Stimulated activated naive CD4-positive, alpha-beta T cell (primary cell): ENCODE measurements at regions not wholly inside any gene's neighbourhood (a gene's known extent, or its start where the extent isn't known, plus 50 kb on each side); places are given as distances from the start of the nearest gene placed in this dataset.
"Not testable (repeated sequence)": the region's sequence is repeated elsewhere in the genome, so short reads cannot be mapped to it uniquely, and the experiment has no call there.

Experiments
- DNase-seq, 6 experiments: peaks; one replicate each; lab custom pipeline; 2025; lab: John Stamatoyannopoulos, UW

- no peak for DNase-seq
Measured at GRCh38 chr6:140537834-140538705, 1163.6 kb upstream of the CITED2 start.

- DNase-seq = no peak
Measured at GRCh38 chr6:140537211-140537610, 1162.8 kb upstream of the CITED2 start.

- DNase-seq = no peak
Measured at GRCh38 chr6:140535511-140535910, 1161.1 kb upstream of the CITED2 start.

GRCh38 chr6:140533526-140533925 lies 1159.1 kb upstream of the CITED2 start:
- no peak for DNase-seq

DNA sequence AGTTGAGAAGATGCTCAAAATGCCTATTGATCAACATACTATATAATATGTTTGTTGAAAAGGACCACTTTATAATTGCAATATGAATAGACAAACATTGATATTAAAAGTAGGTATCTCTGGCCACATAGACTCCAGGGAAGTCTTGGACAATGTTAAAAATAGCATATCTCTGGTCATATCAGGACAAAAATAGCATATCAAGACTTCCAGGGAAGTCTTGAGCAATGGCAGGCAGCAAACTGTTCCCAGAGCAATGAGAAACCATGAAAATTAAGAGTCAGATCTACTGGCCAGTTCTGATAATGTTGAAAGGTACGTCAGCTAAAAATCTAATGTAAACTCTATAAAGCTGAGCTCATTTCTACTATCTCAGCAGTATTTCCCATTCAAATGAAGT lies 1130.3 kb upstream of the CITED2 start:
- DNase-seq = no peak

- no peak for DNase-seq
Measured at GRCh38 chr6:140500849-140501248, 1126.4 kb upstream of the CITED2 start.

DNA sequence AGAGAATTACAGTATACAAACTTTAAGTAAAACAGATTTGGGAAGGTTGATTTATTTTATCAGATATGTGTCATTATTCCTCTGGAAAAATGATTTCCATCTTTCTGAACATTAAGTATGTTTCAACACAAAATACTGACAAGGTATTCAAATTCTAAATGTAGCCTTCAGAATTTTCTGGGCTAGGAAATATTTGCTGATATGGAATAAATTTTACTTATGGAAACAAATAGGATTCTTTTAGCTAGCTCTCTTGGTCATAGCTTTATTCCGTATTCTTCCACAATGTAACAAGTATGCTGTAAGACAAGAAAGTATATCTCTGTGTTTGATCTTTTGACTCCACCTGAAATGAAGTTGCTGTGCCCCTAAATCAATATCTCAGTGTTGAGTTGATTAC lies 1125.2 kb upstream of the CITED2 start:
- no peak for DNase-seq

DNA sequence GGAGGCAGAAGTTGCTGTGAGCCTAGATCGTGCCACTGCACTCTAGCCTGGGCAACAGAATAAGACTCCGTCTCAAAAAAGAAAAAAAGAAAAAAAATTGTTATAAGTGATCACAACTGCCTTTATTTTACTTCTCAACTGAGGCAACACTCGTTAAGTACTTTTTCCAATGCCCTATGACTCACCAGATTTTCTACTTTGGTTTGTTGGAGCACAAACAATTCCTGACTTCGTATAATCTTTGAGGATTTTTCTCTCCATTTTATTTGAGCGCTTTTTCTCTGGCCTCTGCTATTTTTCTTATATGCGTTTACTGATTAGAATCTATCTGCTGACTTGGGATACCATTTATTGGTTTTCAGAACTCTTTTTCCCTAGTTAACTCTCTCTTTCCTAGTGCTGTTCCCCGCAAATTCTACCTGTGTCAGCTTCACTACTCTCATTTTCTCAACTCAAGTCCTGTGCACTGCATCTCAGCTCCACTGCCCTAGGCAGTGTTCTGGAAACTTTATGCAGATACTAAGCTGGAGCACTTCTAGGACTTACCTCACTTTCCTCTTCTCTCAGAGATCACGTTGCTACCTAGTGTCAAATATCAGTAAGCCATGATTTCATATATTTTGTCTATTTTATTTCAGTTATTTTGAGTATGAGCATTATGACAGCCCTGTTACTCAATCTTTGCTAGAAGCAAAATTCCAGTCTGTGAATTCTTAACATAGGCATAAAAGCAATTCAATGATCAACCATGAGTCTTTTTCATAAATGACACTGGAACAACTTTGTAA lies 1120.1 kb upstream of the CITED2 start:
- DNase-seq = no peak

DNA sequence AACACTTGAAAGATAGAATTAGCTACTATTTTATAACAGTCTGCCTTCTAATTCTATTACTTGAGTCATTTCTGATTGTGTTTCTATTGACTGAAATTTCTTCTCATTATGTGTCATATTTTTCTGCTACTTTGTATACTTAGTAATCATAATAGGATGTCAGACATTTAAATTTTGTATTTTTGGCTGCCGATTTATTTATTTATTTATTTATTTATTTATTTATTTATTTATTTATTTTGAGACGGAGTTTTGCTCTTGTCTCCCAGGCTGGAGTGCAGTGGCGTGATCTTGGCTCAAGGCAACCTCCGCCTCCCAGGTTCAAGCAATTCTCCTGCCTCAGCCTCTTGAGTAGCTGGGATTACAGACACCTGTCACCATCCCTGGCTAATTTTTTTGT lies 1119.0 kb upstream of the CITED2 start:
- not testable (repeated sequence) for DNase-seq

- DNase-seq = no peak
Measured at GRCh38 chr6:140490081-140490480, 1115.6 kb upstream of the CITED2 start.

GRCh38 chr6:140487586-140487985 lies 1113.1 kb upstream of the CITED2 start:
- no peak for DNase-seq

- DNase-seq = no peak
Measured at GRCh38 chr6:140486450-140487361, 1112.3 kb upstream of the CITED2 start.

GRCh38 chr6:140485740-140486449 lies 1111.4 kb upstream of the CITED2 start:
- DNase-seq = no peak

- no peak for DNase-seq
Measured at GRCh38 chr6:140480852-140481251, 1106.4 kb upstream of the CITED2 start.

- peak in 1 of 6 experiments; percentile 1 for DNase-seq
Measured at GRCh38 chr6:140478631-140479030, 1104.2 kb upstream of the CITED2 start.

- no peak for DNase-seq
Measured at GRCh38 chr6:140475086-140475485, 1100.6 kb upstream of the CITED2 start.

DNA sequence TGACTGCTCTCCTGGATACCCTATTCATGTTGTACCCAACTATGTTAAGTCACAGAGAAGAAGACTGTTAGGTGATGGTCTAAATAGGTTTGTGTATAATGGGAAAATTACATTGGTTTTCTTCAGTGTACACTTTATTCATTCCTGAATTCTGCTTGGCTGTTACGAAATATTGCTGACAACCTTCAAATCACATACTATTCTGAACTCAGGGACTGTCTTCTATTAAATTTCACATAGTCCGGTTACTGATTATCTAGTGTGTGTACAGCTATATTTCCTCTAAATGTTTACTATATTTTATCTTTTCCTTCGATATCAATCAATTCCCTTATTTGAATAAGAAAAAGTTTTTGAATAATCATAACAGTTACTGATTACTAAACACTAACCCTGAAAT lies 1090.3 kb upstream of the CITED2 start:
- DNase-seq = no peak

- no peak for DNase-seq
Measured at GRCh38 chr6:140463312-140463710, 1088.9 kb upstream of the CITED2 start.

- no peak for DNase-seq
Measured at GRCh38 chr6:140462453-140463311, 1088.2 kb upstream of the CITED2 start.

- DNase-seq = no peak
Measured at GRCh38 chr6:140462076-140462452, 1087.6 kb upstream of the CITED2 start.

DNA sequence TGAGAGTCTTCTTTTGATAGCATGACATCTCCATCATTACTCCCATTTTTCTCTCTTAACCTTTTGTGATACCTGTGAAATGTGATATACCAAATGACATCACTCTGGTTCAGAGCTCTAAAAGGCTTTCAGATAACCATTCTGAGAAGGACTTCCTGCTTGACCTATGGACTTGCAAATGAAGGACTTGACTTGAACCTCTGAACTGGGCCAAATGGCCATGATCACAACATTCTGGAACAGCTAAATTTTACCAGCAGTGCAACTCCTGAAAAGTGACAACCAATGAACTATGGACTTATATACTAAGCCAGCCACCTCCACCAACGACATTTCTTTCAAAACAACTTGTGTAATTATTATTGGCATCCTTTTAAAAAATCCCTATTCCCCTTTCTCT lies 1085.8 kb upstream of the CITED2 start:
- no peak for DNase-seq
